22Rv1 (cell line): ENCODE measurements at regions not wholly inside any gene's neighbourhood (a gene's known extent, or its start where the extent isn't known, plus 50 kb on each side); places are given as distances from the start of the nearest gene placed in this dataset.

ENCODE experiments used
- H3K27ac ChIP-seq: fragments of 450-650 bp; 2 replicates; pipeline ENCODE4 v1.5.1; 2017
- CTCF ChIP-seq: fragments of 450-650 bp; IDR thresholded peaks from 2 replicates; pipeline ENCODE4 v1.5.1; 2017; ENCODE audit warnings: mild to moderate bottlenecking
- ZFX ChIP-seq: fragments of 450-650 bp; IDR thresholded peaks from 2 replicates; pipeline ENCODE4 v1.6.1; 2017; ENCODE audit warnings: antibody characterized with exemption, borderline replicate concordance

GRCh38 chr6:115811541-115811940 lies 249.2 kb downstream of the FRK start:
- no peak for TF ChIP-seq CTCF
- no peak for TF ChIP-seq ZFX
- no peak overlapping the region for H3K27ac ChIP-seq

GRCh38 chr6:115798229-115798628 lies 262.5 kb downstream of the FRK start:
- TF ChIP-seq CTCF (no peak), ZFX (no peak)
- H3K27ac ChIP-seq = no peak overlapping the region

- no peak overlapping the region for H3K27ac ChIP-seq
- TF ChIP-seq ZFX (no peak), CTCF (no peak)
Measured at GRCh38 chr6:115796829-115797228, 263.9 kb downstream of the FRK start.

GRCh38 chr6:115796061-115796460 lies 264.6 kb downstream of the FRK start:
- no peak for TF ChIP-seq ZFX
- TF ChIP-seq CTCF = no peak
- no peak overlapping the region for H3K27ac ChIP-seq

GRCh38 chr6:115783402-115784061 lies 277.2 kb downstream of the FRK start:
- TF ChIP-seq ZFX = no peak
- no peak for TF ChIP-seq CTCF
- no peak overlapping the region for H3K27ac ChIP-seq

GRCh38 chr6:115782612-115783011 lies 278.1 kb downstream of the FRK start:
- TF ChIP-seq ZFX = no peak
- no peak for TF ChIP-seq CTCF
- H3K27ac ChIP-seq = no peak overlapping the region

- no peak overlapping the region for H3K27ac ChIP-seq
- TF ChIP-seq ZFX (no peak), CTCF (no peak)
Measured at GRCh38 chr6:115773741-115774140, 286.9 kb downstream of the FRK start.
